Stomach (tissue), 4 donors: ENCODE measurements at regions not wholly inside any gene's neighbourhood (a gene's known extent, or its start where the extent isn't known, plus 50 kb on each side); places are given as distances from the start of the nearest gene placed in this dataset.

ENCODE experiments used
- EP300 ChIP-seq: sonication (generic); formaldehyde crosslinking; IDR thresholded peaks from one replicate; pipeline ENCODE4 v1.6.1; 2017; ENCODE audit warnings: antibody characterized with exemption
- POLR2A ChIP-seq, 4 donors: fragments of 450-650 bp; IDR thresholded peaks; one replicate each; pipeline ENCODE4 v1.6.1; 2016; ENCODE audit warnings: antibody characterized with exemption in 4 of 4, control low read depth in 2 of 4, mild to moderate bottlenecking in 1 of 4, moderate library complexity in 1 of 4
- POLR2AphosphoS5 ChIP-seq, 3 donors: sonication (generic); formaldehyde crosslinking; IDR thresholded peaks; one replicate each; pipeline ENCODE4 v1.6.1; 2016; ENCODE audit warnings: antibody characterized with exemption in 3 of 3
- TF ChIP-seq, protein P1 (sequence below), 7 experiments: fragments of 450-650 bp in 4 of 7; fragments of 200-600 bp in 3 of 7; sonication (generic) in 3 of 7; IDR thresholded peaks; one replicate each; pipeline ENCODE4 v1.5.1; 2016 to 2019; ENCODE audit warnings: antibody characterized with exemption in 7 of 7, control low read depth in 2 of 7, mild to moderate bottlenecking in 1 of 7

DNA sequence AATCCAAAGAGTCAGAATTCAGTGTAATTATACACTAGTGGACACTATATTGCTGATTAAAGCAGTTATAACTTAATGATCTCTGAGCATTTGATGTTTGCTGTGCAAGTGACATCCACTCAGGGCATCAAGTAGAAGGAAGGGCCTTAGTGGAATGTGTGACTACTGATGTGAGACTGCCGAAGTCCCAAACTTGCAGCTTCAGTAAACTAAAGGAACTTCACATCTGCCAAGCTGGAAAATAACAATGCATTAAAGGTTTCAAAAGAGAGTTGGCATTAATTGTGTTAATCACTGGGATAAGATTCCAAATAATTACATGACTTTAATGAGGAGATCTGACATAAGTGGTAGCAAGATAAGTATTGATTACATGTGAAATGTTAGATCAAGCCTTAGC is 52.5 kb upstream of the SLC25A4 start:
- TF ChIP-seq, protein P1, sequence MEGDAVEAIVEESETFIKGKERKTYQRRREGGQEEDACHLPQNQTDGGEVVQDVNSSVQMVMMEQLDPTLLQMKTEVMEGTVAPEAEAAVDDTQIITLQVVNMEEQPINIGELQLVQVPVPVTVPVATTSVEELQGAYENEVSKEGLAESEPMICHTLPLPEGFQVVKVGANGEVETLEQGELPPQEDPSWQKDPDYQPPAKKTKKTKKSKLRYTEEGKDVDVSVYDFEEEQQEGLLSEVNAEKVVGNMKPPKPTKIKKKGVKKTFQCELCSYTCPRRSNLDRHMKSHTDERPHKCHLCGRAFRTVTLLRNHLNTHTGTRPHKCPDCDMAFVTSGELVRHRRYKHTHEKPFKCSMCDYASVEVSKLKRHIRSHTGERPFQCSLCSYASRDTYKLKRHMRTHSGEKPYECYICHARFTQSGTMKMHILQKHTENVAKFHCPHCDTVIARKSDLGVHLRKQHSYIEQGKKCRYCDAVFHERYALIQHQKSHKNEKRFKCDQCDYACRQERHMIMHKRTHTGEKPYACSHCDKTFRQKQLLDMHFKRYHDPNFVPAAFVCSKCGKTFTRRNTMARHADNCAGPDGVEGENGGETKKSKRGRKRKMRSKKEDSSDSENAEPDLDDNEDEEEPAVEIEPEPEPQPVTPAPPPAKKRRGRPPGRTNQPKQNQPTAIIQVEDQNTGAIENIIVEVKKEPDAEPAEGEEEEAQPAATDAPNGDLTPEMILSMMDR (IDR thresholded peaks at IDR 0.05), result no peak
- TF ChIP-seq POLR2A (IDR thresholded peaks at IDR 0.05), result no peak
- TF ChIP-seq EP300, result no peak
- no peak for TF ChIP-seq POLR2AphosphoS5 (IDR thresholded peaks at IDR 0.05)
